Neural cell (in vitro differentiated cells): ENCODE measurements at regions not wholly inside any gene's neighbourhood (a gene's known extent, or its start where the extent isn't known, plus 50 kb on each side); places are given as distances from the start of the nearest gene placed in this dataset.

Experiments used
- H2AFZ ChIP-seq: fragments of 200-600, 300-800 bp; sonication (generic), shearing (Covaris generic); 2 replicates; pipeline ENCODE4 v1.6.0; 2014; ENCODE audit warnings: low read depth, mild to moderate bottlenecking, antibody characterized with exemption, low read length, moderate library complexity
- H3F3A ChIP-seq: fragments of 200-600 bp; shearing (Covaris generic); 2 replicates; pipeline ENCODE4 v1.6.1; 2016; ENCODE audit warnings: mild to moderate bottlenecking, moderate library complexity, mixed read lengths, antibody characterized with exemption, low read length; ENCODE audit not compliant: insufficient read depth, poor library complexity, severe bottlenecking
- H3K27ac ChIP-seq: fragments of 200-600, 300-800 bp; sonication (generic), shearing (Covaris generic); 2 replicates; pipeline ENCODE4 v1.5.1; 2014; ENCODE audit warnings: mild to moderate bottlenecking, low read length, moderate library complexity
- H3K27me3 ChIP-seq: fragments of 300-800, 200-600 bp; sonication (generic), shearing (Covaris generic); 2 replicates; pipeline ENCODE4 v1.6.0; 2014; ENCODE audit warnings: mild to moderate bottlenecking, low read depth, low read length, moderate library complexity; ENCODE audit not compliant: insufficient read depth
- H3K36me3 ChIP-seq: fragments of 300-800, 200-600 bp; sonication (generic), shearing (Covaris generic); 2 replicates; pipeline ENCODE4 v1.5.1; 2014; ENCODE audit warnings: mild to moderate bottlenecking, antibody characterized with exemption, low read length, moderate library complexity; ENCODE audit not compliant: insufficient read depth
- H3K4me2 ChIP-seq: fragments of 300-800, 200-600 bp; sonication (generic), shearing (Covaris generic); 2 replicates; pipeline ENCODE4 v1.6.0; 2014; ENCODE audit warnings: mild to moderate bottlenecking, low read length
- H3K4me3 ChIP-seq: fragments of 300-800, 200-600 bp; sonication (generic), shearing (Covaris generic); 2 replicates; pipeline ENCODE4 v1.5.1; 2014; ENCODE audit warnings: mild to moderate bottlenecking, low read length, moderate library complexity
- H3K79me2 ChIP-seq: fragments of 200-600 bp; shearing (Covaris generic); replicated peaks from 2 replicates; pipeline ENCODE4 v1.6.0; 2014; ENCODE audit warnings: mild to moderate bottlenecking, low read length, moderate library complexity; ENCODE audit not compliant: insufficient read depth
- H3K9ac ChIP-seq: fragments of 300-800, 200-600 bp; sonication (generic), shearing (Covaris generic); 2 replicates; pipeline ENCODE4 v1.6.1; 2016; ENCODE audit warnings: mild to moderate bottlenecking, low read length, mixed read lengths
- H3K9me2 ChIP-seq: fragments of 200-600 bp; shearing (Covaris generic); 2 replicates; pipeline ENCODE4 v1.6.1; 2016; ENCODE audit warnings: mild to moderate bottlenecking, low read length, mixed read lengths; ENCODE audit not compliant: insufficient read depth
- H3K9me3 ChIP-seq: fragments of 200-600, 300-800 bp; sonication (generic), shearing (Covaris generic); 2 replicates; pipeline ENCODE4 v1.6.1; 2016; ENCODE audit warnings: mild to moderate bottlenecking, mixed run types, low read length, moderate library complexity, mixed read lengths
- H4K20me1 ChIP-seq: fragments of 200-600 bp; shearing (Covaris generic); 2 replicates; pipeline ENCODE4 v1.6.1; 2016; ENCODE audit warnings: mild to moderate bottlenecking, mixed run types; ENCODE audit not compliant: insufficient read depth
- CTCF ChIP-seq: fragments of 450-650 bp; IDR thresholded peaks from 2 replicates; pipeline ENCODE4 v1.5.1; 2014; ENCODE audit warnings: antibody characterized with exemption, mild to moderate bottlenecking, moderate library complexity; ENCODE audit not compliant: poor library complexity, severe bottlenecking
- EP300 ChIP-seq: fragments of 450-650 bp; conservative IDR thresholded peaks from 2 replicates; pipeline ENCODE4 v1.6.1; 2014; ENCODE audit warnings: antibody characterized with exemption, mild to moderate bottlenecking, moderate library complexity; ENCODE audit not compliant: poor library complexity, severe bottlenecking
- EZH2 ChIP-seq: fragments of 200-600, 300-800 bp; shearing (Covaris generic), sonication (generic); IDR thresholded peaks from 2 replicates; pipeline ENCODE4 v1.6.1; 2014; ENCODE audit warnings: antibody characterized with exemption, low read length, borderline replicate concordance, mild to moderate bottlenecking; ENCODE audit not compliant: insufficient read depth, poor library complexity, severe bottlenecking
- MXI1 ChIP-seq: fragments of 450-650 bp; conservative IDR thresholded peaks from 2 replicates; pipeline ENCODE4 v1.6.1; 2014; ENCODE audit warnings: antibody characterized with exemption, mild to moderate bottlenecking; ENCODE audit not compliant: poor library complexity, severe bottlenecking
- POLR2AphosphoS5 ChIP-seq: IDR thresholded peaks from 2 replicates; pipeline ENCODE4 v1.6.1; 2012
- RAD21 ChIP-seq: fragments of 450-650 bp; conservative IDR thresholded peaks from 2 replicates; pipeline ENCODE4 v1.6.1; 2014; ENCODE audit warnings: antibody characterized with exemption, mild to moderate bottlenecking, moderate library complexity
- REST ChIP-seq: IDR thresholded peaks from 2 replicates; pipeline ENCODE4 v1.6.1; 2012; ENCODE audit warnings: borderline replicate concordance
- SMC3 ChIP-seq: fragments of 450-650 bp; conservative IDR thresholded peaks from 2 replicates; pipeline ENCODE4 v1.6.1; 2014; ENCODE audit warnings: antibody characterized with exemption, mild to moderate bottlenecking, moderate library complexity; ENCODE audit not compliant: poor library complexity
- TAF1 ChIP-seq: IDR thresholded peaks from 2 replicates; pipeline ENCODE4 v1.6.1; 2012; ENCODE audit warnings: low read depth

- Histone ChIP-seq H3K9me2 (no peaks in the 10 kb centered on the region), H4K20me1 (no peaks in the 10 kb centered on the region), H3K9ac (no peak overlapping the region), H3K27me3 (no peaks in the 10 kb centered on the region), H2AFZ (no peak overlapping the region), H3K4me2 (no peak overlapping the region), H3K36me3 (no peaks in the 10 kb centered on the region), H3K27ac (no peak overlapping the region), H3K9me3 (no peaks in the 10 kb centered on the region), H3K79me2 (no peaks in the 10 kb centered on the region), H3F3A (no peaks in the 10 kb centered on the region), H3K4me3 (no peak overlapping the region)
- TF ChIP-seq EZH2 (no peak), POLR2AphosphoS5 (no peak)
Measured at GRCh38 chrX:95945528-95945927, 739.1 kb upstream of the DIAPH2 start.

GRCh38 chrX:95949588-95949987 is 735.1 kb upstream of the DIAPH2 start:
- no peaks in the 10 kb centered on the region for H3F3A ChIP-seq
- H4K20me1 ChIP-seq: no peaks in the 10 kb centered on the region
- no peak overlapping the region for H2AFZ ChIP-seq
- H3K36me3 ChIP-seq: no peaks in the 10 kb centered on the region
- TF ChIP-seq REST (no peak), POLR2AphosphoS5 (no peak), CTCF (no peak), MXI1 (no peak), RAD21 (no peak), EZH2 (no peak), TAF1 (no peak), SMC3 (no peak)
- H3K9me3 ChIP-seq: no peaks in the 10 kb centered on the region
- H3K27me3 ChIP-seq: no peaks in the 10 kb centered on the region
- H3K79me2 ChIP-seq: no peaks in the 10 kb centered on the region
- no peak overlapping the region for H3K27ac ChIP-seq
- H3K9me2 ChIP-seq: no peaks in the 10 kb centered on the region
- H3K9ac ChIP-seq: no peak overlapping the region
- no peak overlapping the region for H3K4me3 ChIP-seq
- no peak overlapping the region for H3K4me2 ChIP-seq

DNA sequence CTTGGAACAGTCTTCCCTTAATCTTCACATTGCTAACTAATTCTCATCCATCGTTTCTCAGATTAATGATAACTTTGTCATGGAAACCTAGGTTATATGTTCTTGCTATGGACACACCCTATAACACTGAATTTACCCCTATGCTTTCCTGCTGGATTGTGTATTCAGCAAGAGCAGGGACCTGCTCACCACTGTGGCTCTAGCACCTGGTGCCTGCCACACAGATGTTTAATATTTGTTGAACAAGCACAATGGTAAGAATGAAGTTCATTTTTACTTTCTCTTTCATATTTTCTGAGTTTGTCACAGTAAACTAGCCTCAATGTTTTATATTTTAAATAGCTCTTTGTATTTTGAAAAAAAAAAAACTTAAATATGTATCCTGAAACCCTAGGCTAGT is 734.0 kb upstream of the DIAPH2 start:
- Histone ChIP-seq H3K9me3 (no peaks in the 10 kb centered on the region), H3K27me3 (no peaks in the 10 kb centered on the region), H4K20me1 (no peaks in the 10 kb centered on the region), H3K9ac (no peak overlapping the region), H3K36me3 (no peaks in the 10 kb centered on the region), H2AFZ (no peak overlapping the region), H3K79me2 (no peaks in the 10 kb centered on the region), H3K27ac (no peak overlapping the region), H3F3A (no peaks in the 10 kb centered on the region), H3K4me2 (no peak overlapping the region), H3K4me3 (no peak overlapping the region), H3K9me2 (no peaks in the 10 kb centered on the region)
- TF ChIP-seq TAF1: no peak
- TF ChIP-seq EP300: no peak
- TF ChIP-seq EZH2: no peak
- TF ChIP-seq MXI1: no peak
- TF ChIP-seq REST: no peak
- TF ChIP-seq POLR2AphosphoS5: no peak
- no peak for TF ChIP-seq RAD21
- TF ChIP-seq SMC3: no peak
